ENCODE measurements at regions not wholly inside any gene's neighbourhood (a gene's known extent, or its start where the extent isn't known, plus 50 kb on each side); places are given as distances from the start of the nearest gene placed in this dataset.

GRCh38 chr2:47724221-47724981 lies 58.5 kb upstream of the MSH6 start:
- peaks cover 23% of the 10 kb centered on the region for H3F3A ChIP-seq (ENCODE audit: low read depth)
- no peaks in the 10 kb centered on the region for H3K36me3 Mint-ChIP-seq
- no peak overlapping the region for H2AFZ ChIP-seq (replicated peaks)
- no peak overlapping the region for H3K9ac ChIP-seq
- H3K9me3 ChIP-seq (ENCODE audit: low read depth), result no peaks in the 10 kb centered on the region
- H3K27ac Mint-ChIP-seq, result peak overlapping the region; percentile 52
- H3K4me2 ChIP-seq, result no peak overlapping the region
- peak; percentile 6 for DNase-seq (ENCODE audit: low spot score)
- no peak overlapping the region for H3K4me3 Mint-ChIP-seq
- peaks cover 2% of the 10 kb centered on the region for H3K9me3 Mint-ChIP-seq
- H4K20me1 ChIP-seq (ENCODE audit: low read depth), result no peaks in the 10 kb centered on the region
- no peak overlapping the region for H3K4me3 ChIP-seq
- no peak for TF ChIP-seq CTCF (IDR thresholded peaks at IDR 0.05)
- TF ChIP-seq EZH2phosphoT487 (IDR thresholded peaks at IDR 0.05), result no peak
- no peak for TF ChIP-seq EZH2 (IDR thresholded peaks at IDR 0.05)
- H3K4me1 Mint-ChIP-seq, result peaks cover 12% of the 10 kb centered on the region
- H3K27me3 Mint-ChIP-seq (ENCODE audit: insufficient read depth, low read depth), result no peaks in the 10 kb centered on the region
- no peaks in the 10 kb centered on the region for H3K79me2 ChIP-seq (ENCODE audit: low read depth)
- H3K36me3 ChIP-seq, result no peaks in the 10 kb centered on the region
- no peak overlapping the region for H3K27ac ChIP-seq
- peaks cover 11% of the 10 kb centered on the region for H3K4me1 ChIP-seq
- no peaks in the 10 kb centered on the region for H3K27me3 ChIP-seq

GRCh38 chr2:47721296-47721695 lies 61.6 kb upstream of the MSH6 start:
- H3K27ac ChIP-seq, result peak overlapping the region; percentile 79

GRCh38 chr2:47720559-47720958 lies 62.4 kb upstream of the MSH6 start:
- H3K27me3 Mint-ChIP-seq (ENCODE audit: insufficient read depth, low read depth), result no peaks in the 10 kb centered on the region
- H3K4me3 Mint-ChIP-seq, result no peak overlapping the region
- peaks cover 6% of the 10 kb centered on the region for H3K9me3 Mint-ChIP-seq
- Histone ChIP-seq H3K27ac (no peak overlapping the region), H4K20me1 (ENCODE audit: low read depth) (no peaks in the 10 kb centered on the region), H3K79me2 (ENCODE audit: low read depth) (no peaks in the 10 kb centered on the region), H3K9me3 (ENCODE audit: low read depth) (no peaks in the 10 kb centered on the region), H3K27me3 (no peaks in the 10 kb centered on the region), H2AFZ (replicated peaks) (no peak overlapping the region), H3K36me3 (no peaks in the 10 kb centered on the region), H3K4me1 (peaks cover 11% of the 10 kb centered on the region), H3K4me2 (no peak overlapping the region), H3F3A (ENCODE audit: low read depth) (peaks cover 23% of the 10 kb centered on the region), H3K9ac (no peak overlapping the region), H3K4me3 (no peak overlapping the region)
- no peaks in the 10 kb centered on the region for H3K36me3 Mint-ChIP-seq
- no peak for TF ChIP-seq EZH2phosphoT487 (IDR thresholded peaks at IDR 0.05)
- TF ChIP-seq CTCF (IDR thresholded peaks at IDR 0.05), result no peak
- no peak for TF ChIP-seq EZH2 (IDR thresholded peaks at IDR 0.05)
- DNase-seq (ENCODE audit: low spot score), result no peak
- H3K27ac Mint-ChIP-seq, result no peak overlapping the region
- H3K4me1 Mint-ChIP-seq, result peaks cover 12% of the 10 kb centered on the region

More at GRCh38 chr2:47721296-47721695, 61.6 kb upstream of the MSH6 start:
- H3K4me1 ChIP-seq, result peaks cover 11% of the 10 kb centered on the region
- H3K9ac ChIP-seq, result no peak overlapping the region
- Mint-ChIP-seq H3K27me3 (ENCODE audit: insufficient read depth, low read depth) (no peaks in the 10 kb centered on the region), H3K4me1 (peaks cover 12% of the 10 kb centered on the region), H3K36me3 (no peaks in the 10 kb centered on the region), H3K27ac (no peak overlapping the region), H3K9me3 (peaks cover 6% of the 10 kb centered on the region), H3K4me3 (no peak overlapping the region)
- no peaks in the 10 kb centered on the region for H3K9me3 ChIP-seq (ENCODE audit: low read depth)
- H2AFZ ChIP-seq (replicated peaks), result no peak overlapping the region
- no peaks in the 10 kb centered on the region for H4K20me1 ChIP-seq (ENCODE audit: low read depth)
- peak; percentile 45 for DNase-seq (ENCODE audit: low spot score)
- peaks cover 23% of the 10 kb centered on the region for H3F3A ChIP-seq (ENCODE audit: low read depth)
- no peaks in the 10 kb centered on the region for H3K36me3 ChIP-seq
- H3K4me3 ChIP-seq, result no peak overlapping the region
- no peak overlapping the region for H3K4me2 ChIP-seq
- no peaks in the 10 kb centered on the region for H3K79me2 ChIP-seq (ENCODE audit: low read depth)
- no peaks in the 10 kb centered on the region for H3K27me3 ChIP-seq
- TF ChIP-seq CTCF (IDR thresholded peaks at IDR 0.05), result no peak
- TF ChIP-seq EZH2phosphoT487 (IDR thresholded peaks at IDR 0.05), result no peak

All from neural progenitor cell (in vitro differentiated cells).